Testis (tissue), 2 donors: ENCODE measurements at regions not wholly inside any gene's neighbourhood (a gene's known extent, or its start where the extent isn't known, plus 50 kb on each side); places are given as distances from the start of the nearest gene placed in this dataset.

ENCODE experiments used
- CTCF ChIP-seq, 3 experiments: fragments of 450-650 bp in 2 of 3; fragments of 200-600 bp in 1 of 3; sonication (generic) in 1 of 3; IDR thresholded peaks; one replicate each; pipeline ENCODE4 v1.5.1; 2016 to 2019; ENCODE audit warnings: antibody characterized with exemption in 3 of 3, mild to moderate bottlenecking in 2 of 3, moderate library complexity in 1 of 3
- POLR2A ChIP-seq: fragments of 450-650 bp; IDR thresholded peaks from one replicate; pipeline ENCODE4 v1.6.1; 2017; ENCODE audit warnings: antibody characterized with exemption, mild to moderate bottlenecking, moderate library complexity

- no peak for TF ChIP-seq CTCF (IDR thresholded peaks at IDR 0.05)
- no peak for TF ChIP-seq POLR2A
These were observed 241.1 kb downstream of the SPTSSA start for GRCh38 chr14:34220921-34221320.
